RWPE2 (cell line): ENCODE measurements at regions not wholly inside any gene's neighbourhood (a gene's known extent, or its start where the extent isn't known, plus 50 kb on each side); places are given as distances from the start of the nearest gene placed in this dataset.

ENCODE experiments used
- ATAC-seq: fragments of 200-7000 bp; cut with Tn5 transposase; 3 replicates; pipeline ENCODE4 v1.9.1; 2021; ENCODE audit warnings: low read depth
- DNase-seq: peaks from one replicate; pipeline ENCODE4 v3.0.0-alpha.2; 2020; ENCODE audit warnings: low spot score
- H3K27ac ChIP-seq: fragments of 450-650 bp; 2 replicates; pipeline ENCODE4 v1.5.1; 2017; ENCODE audit warnings: mild to moderate bottlenecking; ENCODE audit not compliant: poor library complexity, severe bottlenecking
- H3K27me3 ChIP-seq: fragments of 250-450 bp; sonication (Bioruptor Pico); 2 replicates; pipeline ENCODE4 v1.5.1; 2021; ENCODE audit warnings: mild to moderate bottlenecking, moderate library complexity; ENCODE audit not compliant: insufficient read depth, poor library complexity, severe bottlenecking
- H3K36me3 ChIP-seq: fragments of 250-450 bp; sonication (Bioruptor Pico); 2 replicates; pipeline ENCODE4 v1.5.1; 2020; ENCODE audit warnings: low read depth, mild to moderate bottlenecking, moderate library complexity
- H3K4me1 ChIP-seq: fragments of 250-450 bp; sonication (Bioruptor Pico); 2 replicates; pipeline ENCODE4 v1.5.1; 2021; ENCODE audit warnings: mild to moderate bottlenecking, moderate library complexity; ENCODE audit not compliant: insufficient read depth, poor library complexity, severe bottlenecking
- H3K4me3 ChIP-seq: fragments of 250-450 bp; sonication (Bioruptor Pico); 2 replicates; pipeline ENCODE4 v1.5.1; 2021; ENCODE audit warnings: mild to moderate bottlenecking, moderate library complexity; ENCODE audit not compliant: severe bottlenecking
- H3K9me3 ChIP-seq: fragments of 250-450 bp; sonication (Bioruptor Pico); 2 replicates; pipeline ENCODE4 v1.5.1; 2021; ENCODE audit warnings: mild to moderate bottlenecking, moderate library complexity; ENCODE audit not compliant: severe bottlenecking
- CTCF ChIP-seq: fragments of 450-650 bp; IDR thresholded peaks from one replicate; pipeline ENCODE4 v1.5.1; 2017; ENCODE audit warnings: mild to moderate bottlenecking, moderate library complexity; ENCODE audit not compliant: poor library complexity, severe bottlenecking

GRCh38 chr5:138664276-138664943, 88.8 kb upstream of the CTNNA1 start:
- no peak for TF ChIP-seq CTCF
- H3K4me3 ChIP-seq = no peak overlapping the region
- DNase-seq (no peak), ATAC-seq (peak; percentile 87)
- H3K9me3 ChIP-seq = no peaks in the 10 kb centered on the region
- H3K4me1 ChIP-seq = peaks cover 3% of the 10 kb centered on the region
- H3K36me3 ChIP-seq = no peaks in the 10 kb centered on the region
- no peaks in the 10 kb centered on the region for H3K27me3 ChIP-seq
- peak overlapping the region; percentile 3 for H3K27ac ChIP-seq

- no peaks in the 10 kb centered on the region for H3K36me3 ChIP-seq
- ATAC-seq (no peak), DNase-seq (no peak)
- no peak for TF ChIP-seq CTCF
- H3K27me3 ChIP-seq = no peaks in the 10 kb centered on the region
- H3K4me1 ChIP-seq = peaks cover 3% of the 10 kb centered on the region
- no peak overlapping the region for H3K4me3 ChIP-seq
- H3K27ac ChIP-seq = no peak overlapping the region
- no peaks in the 10 kb centered on the region for H3K9me3 ChIP-seq
These were observed 88.4 kb upstream of the HSPA9 start for GRCh38 chr5:138663561-138663960.

- no peak for TF ChIP-seq CTCF
- Histone ChIP-seq H3K4me1 (peaks cover 3% of the 10 kb centered on the region), H3K9me3 (no peaks in the 10 kb centered on the region), H3K27me3 (no peaks in the 10 kb centered on the region), H3K4me3 (no peak overlapping the region), H3K27ac (no peak overlapping the region), H3K36me3 (no peaks in the 10 kb centered on the region)
- DNase-seq (no peak), ATAC-seq (no peak)
These were observed 87.8 kb upstream of the HSPA9 start for GRCh38 chr5:138663009-138663408.

- Histone ChIP-seq H3K4me3 (no peak overlapping the region), H3K4me1 (peaks cover 3% of the 10 kb centered on the region), H3K27ac (no peak overlapping the region), H3K9me3 (no peaks in the 10 kb centered on the region), H3K27me3 (no peaks in the 10 kb centered on the region), H3K36me3 (no peaks in the 10 kb centered on the region)
- ATAC-seq (no peak), DNase-seq (no peak)
- TF ChIP-seq CTCF = no peak
These were observed 87.4 kb upstream of the HSPA9 start for GRCh38 chr5:138662599-138662998.

GRCh38 chr5:138661991-138662434, 86.8 kb upstream of the HSPA9 start:
- TF ChIP-seq CTCF = no peak
- no peak for DNase-seq
- no peak for ATAC-seq
- no peaks in the 10 kb centered on the region for H3K27me3 ChIP-seq
- no peaks in the 10 kb centered on the region for H3K36me3 ChIP-seq
- no peaks in the 10 kb centered on the region for H3K9me3 ChIP-seq
- H3K4me3 ChIP-seq = no peak overlapping the region
- H3K27ac ChIP-seq = no peak overlapping the region
- peaks cover 3% of the 10 kb centered on the region for H3K4me1 ChIP-seq
